GM18508 (cell line): ENCODE measurements at regions not wholly inside any gene's neighbourhood (a gene's known extent, or its start where the extent isn't known, plus 50 kb on each side); places are given as distances from the start of the nearest gene placed in this dataset.
"Not testable (repeated sequence)": the region's sequence is repeated elsewhere in the genome, so short reads cannot be mapped to it uniquely, and the experiment has no call there.

ENCODE experiments used
- ATAC-seq: cut with Tn5 transposase; IDR thresholded peaks from one replicate; pipeline ENCODE4 v1.9.1; 2021; ENCODE audit warnings: moderate number of reproducible peaks; ENCODE audit not compliant: insufficient read depth, unreplicated experiment

DNA sequence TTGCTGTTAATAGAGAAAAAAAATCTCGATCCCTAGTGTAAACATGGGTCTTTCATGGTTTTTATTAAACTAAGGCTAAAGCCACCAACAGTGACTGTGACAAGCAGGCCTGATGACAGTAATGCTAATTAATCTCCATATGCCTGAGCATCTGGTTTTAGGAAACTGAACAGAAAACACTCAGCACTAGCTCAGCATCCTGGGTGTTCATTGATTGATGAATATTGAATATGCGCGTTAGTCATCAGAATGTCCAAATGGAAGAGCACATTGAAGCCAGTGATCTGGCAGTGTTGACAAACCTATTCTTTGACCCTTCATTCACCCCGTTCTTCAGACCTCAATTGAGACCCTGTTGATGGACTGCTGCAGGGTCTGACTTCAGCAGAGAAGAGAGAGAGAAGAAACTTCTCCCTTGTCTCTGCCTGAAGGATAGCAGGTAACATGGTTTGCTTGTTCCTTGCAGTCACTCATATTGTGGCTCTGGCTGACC lies 283.8 kb downstream of the RDH14 start:
- ATAC-seq = no peak

- ATAC-seq = no peak
These were observed 287.2 kb downstream of the RDH14 start for GRCh38 chr2:18273205-18273604.

DNA sequence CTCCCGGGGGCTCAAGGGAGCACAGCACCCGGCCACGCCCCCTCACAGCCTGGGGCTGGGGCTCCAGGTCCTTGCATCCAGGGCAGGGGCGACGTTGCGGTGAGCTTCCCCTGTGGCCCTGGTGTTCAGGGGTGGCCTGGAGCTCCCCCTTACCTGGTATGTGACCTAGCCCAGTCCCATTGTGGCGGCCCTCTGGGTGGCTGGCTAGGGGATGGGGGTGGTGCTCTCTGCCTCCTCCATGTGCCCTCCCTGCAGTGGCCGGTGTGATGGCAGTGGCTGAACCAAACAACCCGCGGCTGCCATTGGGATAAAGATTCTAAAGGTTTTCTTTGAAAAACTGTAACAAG lies 288.3 kb downstream of the RDH14 start:
- no peak for ATAC-seq

- no peak for ATAC-seq
These were observed 288.9 kb downstream of the RDH14 start for GRCh38 chr2:18271370-18272147.

DNA sequence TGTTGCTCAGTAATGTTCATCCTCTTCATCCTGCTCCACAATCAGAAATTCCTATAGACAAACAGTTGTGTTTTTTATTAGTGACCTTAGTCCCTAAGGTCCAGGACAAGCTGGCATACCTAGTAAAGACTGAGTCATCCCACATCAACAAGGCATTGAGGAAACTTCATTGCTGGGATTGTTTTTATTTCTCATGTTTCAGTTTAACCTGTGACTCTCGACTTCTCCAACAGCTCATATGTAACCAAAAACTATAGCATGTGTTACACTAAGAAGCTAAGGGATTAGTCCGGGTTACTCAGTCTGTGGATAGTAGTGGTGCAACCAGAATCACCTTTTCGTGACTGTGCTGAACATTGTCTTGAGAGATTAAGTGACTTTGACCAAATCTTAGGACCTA lies 292.1 kb downstream of the RDH14 start:
- ATAC-seq = no peak

GRCh38 chr2:18267501-18267900 lies 293.0 kb downstream of the RDH14 start:
- no peak for ATAC-seq

DNA sequence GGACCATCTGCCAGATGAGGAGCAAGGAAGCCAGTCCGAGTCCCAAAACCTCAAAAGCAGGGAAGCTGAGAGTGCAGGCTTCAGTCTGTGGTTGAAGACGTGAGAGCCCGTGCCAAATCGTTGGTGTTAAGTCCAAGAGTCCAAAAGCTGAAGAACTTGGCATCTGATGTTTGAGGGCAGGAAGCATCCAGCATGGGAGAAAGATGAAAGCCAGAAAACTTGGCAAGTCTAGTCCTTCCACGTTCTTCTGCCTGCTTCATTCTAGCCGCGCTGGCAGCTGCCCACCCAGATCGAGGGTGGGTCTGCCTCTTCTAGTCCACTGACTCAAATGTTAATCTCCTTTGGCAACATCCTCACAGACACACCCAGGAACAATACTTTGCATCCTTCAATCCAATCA lies 293.8 kb downstream of the RDH14 start:
- ATAC-seq = not testable (repeated sequence)

- ATAC-seq = no peak
These were observed 294.6 kb downstream of the RDH14 start for GRCh38 chr2:18265614-18266586.

- ATAC-seq = no peak
These were observed 297.9 kb downstream of the RDH14 start for GRCh38 chr2:18262601-18263000.

- ATAC-seq = no peak
These were observed 306.7 kb downstream of the RDH14 start for GRCh38 chr2:18253686-18254197.

GRCh38 chr2:18251486-18251885 lies 309.0 kb downstream of the RDH14 start:
- ATAC-seq = no peak

DNA sequence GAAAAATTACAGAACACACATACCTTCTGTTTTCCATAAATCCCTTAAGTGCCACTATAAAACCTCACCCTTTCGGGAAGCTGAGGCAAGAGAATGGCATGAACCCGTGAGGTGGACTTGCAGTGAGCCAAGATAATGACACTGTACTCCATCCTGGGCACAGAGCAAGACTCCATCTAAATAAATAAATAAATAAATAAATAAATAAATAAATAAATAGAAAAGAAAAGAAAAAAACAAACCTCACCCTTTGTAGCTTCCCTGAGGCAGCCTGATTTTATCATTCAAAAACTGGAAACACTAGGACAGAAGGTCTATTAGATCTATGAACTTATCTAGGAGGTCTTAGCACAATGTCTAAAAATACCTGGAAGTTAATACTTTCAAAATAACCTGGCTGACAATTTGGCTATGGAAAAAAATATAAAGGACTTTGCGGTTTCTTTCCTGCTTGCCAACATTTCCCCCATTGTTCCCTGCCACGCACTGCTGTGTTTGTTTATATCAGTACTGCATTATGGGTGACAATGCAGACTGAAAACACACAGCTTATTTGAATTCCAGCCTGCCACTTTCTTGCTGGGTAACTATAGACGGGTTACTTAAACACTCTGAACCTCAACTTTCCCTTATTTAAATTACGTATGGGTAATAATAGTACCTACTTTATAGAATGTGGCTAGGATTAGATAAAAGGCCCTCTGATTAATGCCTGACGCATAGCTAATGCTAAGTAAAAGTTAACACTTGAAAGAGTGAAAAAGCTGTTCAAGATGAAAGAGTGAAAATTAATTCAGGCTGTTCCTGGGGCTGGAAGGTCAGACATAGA lies 313.0 kb downstream of the RDH14 start:
- no peak for ATAC-seq

DNA sequence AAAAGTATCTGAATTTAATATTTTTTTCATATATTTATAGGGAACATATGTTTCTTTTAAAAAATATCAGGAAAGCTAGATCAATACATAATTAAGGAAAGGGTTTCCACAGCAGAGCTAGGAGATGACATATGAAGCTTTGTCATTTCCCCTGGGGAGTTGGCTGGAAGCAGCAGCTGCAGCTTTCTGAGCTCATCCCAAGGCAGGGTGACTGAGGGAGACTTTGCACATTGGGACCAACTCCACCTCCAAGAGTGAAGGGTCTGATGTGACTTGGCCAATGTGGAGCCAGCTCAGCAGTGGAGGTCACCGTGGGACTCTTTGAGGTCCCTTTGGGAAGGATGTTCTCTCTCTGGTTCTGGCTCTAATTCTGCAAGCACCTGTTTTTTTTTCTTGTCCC lies 315.1 kb downstream of the RDH14 start:
- ATAC-seq = no peak

GRCh38 chr2:18244845-18245244 lies 315.6 kb downstream of the RDH14 start:
- ATAC-seq = no peak

DNA sequence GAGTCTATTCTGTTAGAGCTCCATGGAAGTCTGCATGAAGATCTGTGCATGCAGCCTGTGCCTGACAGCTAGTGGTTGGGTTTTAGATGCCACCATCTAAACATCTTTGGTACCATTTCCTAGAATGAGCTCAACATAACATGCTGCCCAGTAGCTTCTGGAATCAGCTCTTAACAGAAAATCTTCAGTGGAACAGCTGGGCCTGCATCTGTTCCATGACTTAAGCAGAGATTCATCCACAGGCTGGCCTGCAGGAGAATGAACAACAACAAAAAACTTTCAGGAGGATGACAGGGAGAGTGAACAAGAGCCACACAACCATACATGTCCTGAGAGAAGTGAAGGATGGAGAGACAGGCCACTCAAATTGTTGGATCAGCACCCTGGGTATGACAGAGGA lies 316.6 kb downstream of the RDH14 start:
- no peak for ATAC-seq

DNA sequence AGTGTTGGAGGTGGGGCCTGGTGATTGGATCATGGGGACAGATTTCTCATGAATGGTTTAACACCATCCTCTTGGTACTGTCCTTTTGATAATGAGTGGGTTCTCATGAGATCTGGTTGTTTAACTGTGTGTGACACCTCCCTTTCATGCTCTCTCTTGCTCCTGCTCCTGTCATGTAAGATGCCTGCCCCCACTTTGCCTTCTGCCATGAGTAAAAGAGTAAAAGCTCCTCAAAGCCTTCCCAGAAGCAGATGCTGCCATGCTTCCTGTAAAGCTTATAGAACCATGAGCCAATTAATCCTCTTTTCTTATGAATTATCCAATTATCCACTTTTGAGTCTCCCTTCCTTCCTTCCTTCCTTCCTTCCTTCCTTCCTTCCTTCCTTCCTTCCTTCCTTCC lies 317.7 kb downstream of the RDH14 start:
- ATAC-seq = no peak

DNA sequence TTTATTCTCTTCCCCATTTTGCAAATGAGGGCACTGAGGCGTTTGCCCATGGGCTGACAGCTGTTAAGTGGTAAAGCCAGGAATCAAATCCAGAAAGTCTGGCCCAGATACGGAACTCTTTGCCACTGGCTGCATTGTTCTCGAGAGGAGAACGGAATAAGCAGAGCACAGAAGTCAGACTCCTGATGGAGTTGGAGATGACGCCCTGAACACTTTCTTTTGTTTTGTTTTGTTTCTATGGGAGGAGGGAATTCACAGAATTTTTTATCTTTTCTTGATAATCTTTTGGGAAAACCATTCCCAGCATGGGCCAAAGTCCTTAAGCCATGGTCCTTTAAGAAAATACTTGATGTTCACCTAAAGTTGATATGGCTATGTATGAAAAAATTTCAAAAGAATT lies 322.2 kb downstream of the RDH14 start:
- ATAC-seq = no peak

GRCh38 chr2:18237298-18237697 lies 323.2 kb downstream of the RDH14 start:
- no peak for ATAC-seq

- ATAC-seq = no peak
These were observed 327.6 kb downstream of the RDH14 start for GRCh38 chr2:18232731-18233438.

GRCh38 chr2:18230668-18231067 lies 329.8 kb downstream of the RDH14 start:
- no peak for ATAC-seq
